Hepatocyte (in vitro differentiated cells): ENCODE measurements at regions not wholly inside any gene's neighbourhood (a gene's known extent, or its start where the extent isn't known, plus 50 kb on each side); places are given as distances from the start of the nearest gene placed in this dataset.

Source experiments
- DNase-seq: peaks from one replicate; pipeline ENCODE4 v3.0.0-alpha.2; 2016; ENCODE audit warnings: low spot score
- H2AFZ ChIP-seq: fragments of 200-600 bp; sonication (generic); 2 replicates; pipeline ENCODE4 v1.6.0; 2016; ENCODE audit warnings: antibody characterized with exemption, mild to moderate bottlenecking
- H3K27ac ChIP-seq: fragments of 200-600 bp; sonication (generic); 2 replicates; pipeline ENCODE4 v1.5.1; 2016; ENCODE audit warnings: mild to moderate bottlenecking
- H3K27me3 ChIP-seq: fragments of 200-600 bp; sonication (generic); 2 replicates; pipeline ENCODE4 v1.6.1; 2016
- H3K36me3 ChIP-seq: fragments of 200-600 bp; sonication (generic); replicated peaks from 2 replicates; pipeline ENCODE4 v1.5.1; 2016; ENCODE audit warnings: low read depth; ENCODE audit not compliant: insufficient read depth
- H3K4me1 ChIP-seq: fragments of 200-600 bp; sonication (generic); 2 replicates; pipeline ENCODE4 v1.5.1; 2016; ENCODE audit warnings: mild to moderate bottlenecking, moderate library complexity; ENCODE audit not compliant: insufficient read depth
- H3K4me2 ChIP-seq: fragments of 200-600 bp; sonication (generic); 2 replicates; pipeline ENCODE4 v1.6.0; 2016
- H3K4me3 ChIP-seq: fragments of 200-600 bp; sonication (generic); 2 replicates; pipeline ENCODE4 v1.5.1; 2016; ENCODE audit warnings: mild to moderate bottlenecking
- H3K79me2 ChIP-seq: fragments of 200-600 bp; sonication (generic); 2 replicates; pipeline ENCODE4 v1.6.0; 2017; ENCODE audit warnings: mild to moderate bottlenecking
- H3K9me2 ChIP-seq: fragments of 200-600 bp; sonication (generic); replicated peaks from 2 replicates; pipeline ENCODE4 v1.6.0; 2017; ENCODE audit warnings: mild to moderate bottlenecking; ENCODE audit not compliant: insufficient read depth
- H3K9me3 ChIP-seq: fragments of 200-600 bp; sonication (generic); 2 replicates; pipeline ENCODE4 v1.5.1; 2016; ENCODE audit warnings: low read depth, mild to moderate bottlenecking
- H4K20me1 ChIP-seq: fragments of 200-600 bp; sonication (generic); 2 replicates; pipeline ENCODE4 v1.6.0; 2016; ENCODE audit warnings: mild to moderate bottlenecking; ENCODE audit not compliant: insufficient read depth, poor library complexity, severe bottlenecking
- EZH2 ChIP-seq: fragments of 200-600 bp; sonication (generic); IDR thresholded peaks from 2 replicates; pipeline ENCODE4 v1.6.1; 2016; ENCODE audit warnings: antibody characterized with exemption, mild to moderate bottlenecking, borderline replicate concordance
- EZH2phosphoT487 ChIP-seq: fragments of 200-600 bp; sonication (generic); IDR thresholded peaks from one replicate; pipeline ENCODE4 v1.6.1; 2018; ENCODE audit warnings: antibody characterized with exemption, mild to moderate bottlenecking, low read depth, moderate library complexity; ENCODE audit not compliant: unreplicated experiment, severe bottlenecking
- WGBS: methylation state at CpG from one replicate; pipeline ENCODE4 v1.1.6; 2016; ENCODE audit warnings: low lambda C conversion rate; ENCODE audit errors: missing lambda C conversion rate; 5-methylcytosine and 5-hydroxymethylcytosine counted together
- TF ChIP-seq, protein P1 (sequence below): fragments of 200-600 bp; sonication (generic); IDR thresholded peaks from 2 replicates; pipeline ENCODE4 v1.5.1; 2016; ENCODE audit warnings: antibody characterized with exemption, mild to moderate bottlenecking; ENCODE audit not compliant: poor library complexity

DNA sequence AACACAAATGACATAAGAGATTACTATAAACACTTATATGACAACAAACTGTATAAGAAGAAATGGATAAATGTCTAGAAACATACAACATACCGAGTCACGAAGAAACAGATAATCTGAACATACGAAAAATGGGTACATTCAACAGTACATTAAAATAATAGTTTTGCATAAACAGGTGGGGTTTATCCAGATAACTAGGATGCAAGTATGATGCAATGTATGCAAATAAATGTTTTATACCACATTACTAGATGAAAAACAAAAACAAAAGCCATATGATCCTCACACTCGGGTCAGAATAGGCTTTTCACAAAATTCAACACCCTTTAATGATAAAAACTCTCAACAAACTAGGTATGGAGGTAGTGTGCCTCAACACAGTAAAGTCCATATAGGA is 1585.7 kb downstream of the BRINP3 start:
- Histone ChIP-seq H3K27me3 (no peaks in the 10 kb centered on the region), H3K9me3 (no peaks in the 10 kb centered on the region), H3K79me2 (no peaks in the 10 kb centered on the region), H3K4me2 (no peak overlapping the region), H3K36me3 (no peaks in the 10 kb centered on the region), H3K4me3 (no peak overlapping the region), H3K4me1 (no peaks in the 10 kb centered on the region), H2AFZ (no peak overlapping the region), H3K27ac (no peak overlapping the region), H3K9me2 (no peaks in the 10 kb centered on the region), H4K20me1 (no peaks in the 10 kb centered on the region)
- no peak for DNase-seq
- 87% methylated on average over 4 of the region's 4 CpGs for WGBS
- TF ChIP-seq EZH2phosphoT487: no peak
- no peak for TF ChIP-seq EZH2
- TF ChIP-seq, protein P1, sequence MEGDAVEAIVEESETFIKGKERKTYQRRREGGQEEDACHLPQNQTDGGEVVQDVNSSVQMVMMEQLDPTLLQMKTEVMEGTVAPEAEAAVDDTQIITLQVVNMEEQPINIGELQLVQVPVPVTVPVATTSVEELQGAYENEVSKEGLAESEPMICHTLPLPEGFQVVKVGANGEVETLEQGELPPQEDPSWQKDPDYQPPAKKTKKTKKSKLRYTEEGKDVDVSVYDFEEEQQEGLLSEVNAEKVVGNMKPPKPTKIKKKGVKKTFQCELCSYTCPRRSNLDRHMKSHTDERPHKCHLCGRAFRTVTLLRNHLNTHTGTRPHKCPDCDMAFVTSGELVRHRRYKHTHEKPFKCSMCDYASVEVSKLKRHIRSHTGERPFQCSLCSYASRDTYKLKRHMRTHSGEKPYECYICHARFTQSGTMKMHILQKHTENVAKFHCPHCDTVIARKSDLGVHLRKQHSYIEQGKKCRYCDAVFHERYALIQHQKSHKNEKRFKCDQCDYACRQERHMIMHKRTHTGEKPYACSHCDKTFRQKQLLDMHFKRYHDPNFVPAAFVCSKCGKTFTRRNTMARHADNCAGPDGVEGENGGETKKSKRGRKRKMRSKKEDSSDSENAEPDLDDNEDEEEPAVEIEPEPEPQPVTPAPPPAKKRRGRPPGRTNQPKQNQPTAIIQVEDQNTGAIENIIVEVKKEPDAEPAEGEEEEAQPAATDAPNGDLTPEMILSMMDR: no peak

DNA sequence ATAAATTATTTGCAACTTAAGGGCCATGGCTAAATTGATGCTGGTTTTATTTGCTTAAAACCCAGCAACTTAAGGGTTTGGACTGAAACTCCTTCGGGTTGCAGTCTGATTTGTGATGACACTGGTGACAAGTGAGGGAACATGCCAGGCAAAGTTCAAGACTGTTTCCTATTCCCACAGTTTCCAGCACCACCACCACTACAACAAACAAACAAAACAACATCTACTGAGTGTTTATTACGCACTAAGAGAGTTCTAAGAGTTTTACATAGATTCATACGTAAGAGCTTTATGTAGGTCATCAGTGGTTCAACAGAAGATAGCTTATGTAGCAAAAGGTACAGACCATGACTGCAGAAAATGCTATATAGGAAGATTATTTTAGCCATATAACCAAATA is 1582.1 kb downstream of the BRINP3 start:
- 85% methylated on average over 3 of the region's 3 CpGs for WGBS
- no peaks in the 10 kb centered on the region for H3K79me2 ChIP-seq
- H3K4me2 ChIP-seq: no peak overlapping the region
- no peaks in the 10 kb centered on the region for H3K9me3 ChIP-seq
- no peaks in the 10 kb centered on the region for H3K27me3 ChIP-seq
- TF ChIP-seq EZH2: no peak
- TF ChIP-seq, protein P1: no peak
- no peak for TF ChIP-seq EZH2phosphoT487
- H4K20me1 ChIP-seq: no peaks in the 10 kb centered on the region
- H3K36me3 ChIP-seq: no peaks in the 10 kb centered on the region
- no peak for DNase-seq
- no peaks in the 10 kb centered on the region for H3K4me1 ChIP-seq
- no peak overlapping the region for H3K4me3 ChIP-seq
- no peaks in the 10 kb centered on the region for H3K9me2 ChIP-seq
- no peak overlapping the region for H2AFZ ChIP-seq
- H3K27ac ChIP-seq: no peak overlapping the region

DNA sequence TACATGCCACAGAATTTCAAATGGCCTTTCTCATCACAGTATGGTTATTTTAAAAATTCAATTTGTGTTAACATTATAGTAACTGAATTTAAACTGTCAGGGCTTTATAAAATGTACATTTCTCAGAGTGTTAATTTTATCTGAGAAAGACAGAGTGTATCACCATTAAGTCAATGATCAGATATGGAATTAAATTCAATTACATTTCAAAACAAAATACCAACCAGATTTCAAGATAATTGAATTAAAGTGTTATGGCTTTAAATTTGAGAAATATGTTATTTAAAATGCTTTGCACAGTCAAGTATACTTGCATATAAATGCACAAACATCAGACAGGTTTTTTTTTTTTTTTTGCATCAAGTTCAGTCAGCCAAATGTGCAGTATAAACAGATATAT is 1574.4 kb downstream of the BRINP3 start:
- Histone ChIP-seq H3K9me3 (no peaks in the 10 kb centered on the region), H3K27ac (no peak overlapping the region), H3K36me3 (no peaks in the 10 kb centered on the region), H2AFZ (no peak overlapping the region), H3K27me3 (no peaks in the 10 kb centered on the region), H3K4me3 (no peak overlapping the region), H3K79me2 (no peaks in the 10 kb centered on the region), H4K20me1 (no peaks in the 10 kb centered on the region), H3K4me1 (no peaks in the 10 kb centered on the region), H3K4me2 (no peak overlapping the region), H3K9me2 (no peaks in the 10 kb centered on the region)
- TF ChIP-seq EZH2phosphoT487 (no peak), EZH2 (no peak)
- TF ChIP-seq, protein P1: no peak
- DNase-seq: no peak

DNA sequence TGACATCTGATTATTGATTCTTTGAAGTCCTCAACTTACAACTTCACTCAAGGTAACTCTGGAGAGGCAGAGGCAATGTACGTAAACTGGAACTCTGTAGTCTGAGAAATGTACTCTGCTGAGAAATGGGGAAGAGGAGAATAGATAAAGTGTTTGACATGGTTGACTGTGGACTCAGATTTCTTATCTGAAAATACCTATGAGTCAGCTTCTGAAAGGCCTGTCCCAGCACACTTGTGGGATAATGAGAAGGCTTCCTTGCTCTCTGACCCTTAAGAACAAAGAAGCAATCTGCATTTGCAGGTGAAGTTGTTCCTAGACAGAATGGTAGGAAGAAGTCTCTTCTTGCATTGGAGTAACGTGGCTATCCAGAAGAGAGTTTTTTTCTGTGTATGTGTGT is 1573.5 kb downstream of the BRINP3 start:
- no peaks in the 10 kb centered on the region for H3K4me1 ChIP-seq
- H3K9me2 ChIP-seq: no peaks in the 10 kb centered on the region
- peak; percentile 43 for DNase-seq
- no peaks in the 10 kb centered on the region for H3K79me2 ChIP-seq
- peak overlapping the region; percentile 26 for H3K4me2 ChIP-seq
- WGBS: 68% methylated on average over 2 of the region's 2 CpGs
- H3K27me3 ChIP-seq: no peaks in the 10 kb centered on the region
- no peaks in the 10 kb centered on the region for H3K36me3 ChIP-seq
- H2AFZ ChIP-seq: no peak overlapping the region
- H3K4me3 ChIP-seq: no peak overlapping the region
- peak overlapping the region; percentile 22 for H3K27ac ChIP-seq
- H4K20me1 ChIP-seq: no peaks in the 10 kb centered on the region
- TF ChIP-seq EZH2 (no peak), EZH2phosphoT487 (no peak)
- TF ChIP-seq, protein P1: no peak
- H3K9me3 ChIP-seq: no peaks in the 10 kb centered on the region
